Endothelial cell of umbilical vein (primary cell): ENCODE measurements at regions not wholly inside any gene's neighbourhood (a gene's known extent, or its start where the extent isn't known, plus 50 kb on each side); places are given as distances from the start of the nearest gene placed in this dataset.

Source experiments
- CTCF ChIP-seq, 2 donors: IDR thresholded peaks; 1 replicate in 1 of 2; 2 replicates in 1 of 2; pipeline ENCODE4 v1.5.1; 2011; ENCODE audit warnings: low read length in 2 of 2, mild to moderate bottlenecking in 2 of 2, moderate library complexity in 2 of 2, control low read depth in 1 of 2, inconsistent platforms in 1 of 2, low read depth in 1 of 2; ENCODE audit not compliant: insufficient read depth in 1 of 2; ENCODE audit errors: extremely low read depth in 1 of 2
- EZH2 ChIP-seq: IDR thresholded peaks from 2 replicates; pipeline ENCODE4 v1.6.1; 2012; ENCODE audit warnings: borderline replicate concordance, low read depth, mild to moderate bottlenecking, moderate library complexity, low read length, inconsistent platforms; ENCODE audit not compliant: severe bottlenecking
- FOS ChIP-seq: IDR thresholded peaks from 2 replicates; pipeline ENCODE4 v1.6.1; 2011; ENCODE audit warnings: mild to moderate bottlenecking, low read length, moderate library complexity, borderline replicate concordance; ENCODE audit not compliant: insufficient read depth
- GATA2 ChIP-seq: IDR thresholded peaks from 2 replicates; pipeline ENCODE4 v1.7.0; 2011; ENCODE audit warnings: low read depth, mild to moderate bottlenecking, moderate library complexity, mixed read lengths, low read length; ENCODE audit not compliant: insufficient read length, insufficient read depth
- MAX ChIP-seq: IDR thresholded peaks from 2 replicates; pipeline ENCODE4 v1.6.1; 2011; ENCODE audit not compliant: insufficient read depth, insufficient read length
- POLR2AphosphoS5 ChIP-seq: IDR thresholded peaks from 2 replicates; pipeline ENCODE4 v1.6.1; 2012; ENCODE audit warnings: low read depth, mild to moderate bottlenecking, control low read depth, low read length, moderate library complexity; ENCODE audit not compliant: insufficient read depth

- TF ChIP-seq CTCF (IDR thresholded peaks at IDR 0.05; ENCODE audit: extremely low read depth in 1 of 2, insufficient read depth in 1 of 2, low read depth in 1 of 2, low read length in 2 of 2) (no peak), POLR2AphosphoS5 (no peak), MAX (no peak), FOS (no peak), EZH2 (no peak), GATA2 (no peak)
These were observed 59.6 kb upstream of the INSM2 start for GRCh38 chr14:35474323-35474722.
